ENCODE measurements at regions not wholly inside any gene's neighbourhood (a gene's known extent, or its start where the extent isn't known, plus 50 kb on each side); places are given as distances from the start of the nearest gene placed in this dataset.

DNA sequence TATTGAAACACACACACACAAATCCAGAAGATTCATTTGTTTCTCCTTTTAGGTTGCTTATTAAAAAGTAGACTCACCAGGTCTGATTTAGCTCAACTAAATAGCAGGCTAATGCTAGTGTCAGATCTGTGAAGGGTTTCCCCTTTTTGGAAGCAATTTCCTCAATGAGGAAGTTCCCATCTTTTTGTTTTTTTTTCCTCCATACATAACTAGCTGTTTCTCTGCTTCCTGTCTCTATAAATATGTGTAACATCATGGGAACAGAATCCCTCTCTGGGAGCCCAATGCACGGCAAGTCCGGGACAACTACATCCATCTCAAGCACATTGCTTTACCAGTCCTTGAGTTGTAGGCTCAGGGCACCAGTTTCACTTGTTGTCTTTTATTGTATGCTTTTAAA lies 1421.1 kb downstream of the PLA2G4A start:
- no peak overlapping the region for H3K27ac ChIP-seq (ENCODE audit: low read length)
- no peaks in the 10 kb centered on the region for H3F3A ChIP-seq (ENCODE audit: insufficient read depth, low read length, poor library complexity, severe bottlenecking)
- TF ChIP-seq MXI1 (conservative IDR thresholded peaks at IDR 0.05; ENCODE audit: poor library complexity, severe bottlenecking) (no peak), EP300 (conservative IDR thresholded peaks at IDR 0.05; ENCODE audit: poor library complexity, severe bottlenecking) (no peak), TAF1 (IDR thresholded peaks at IDR 0.05; ENCODE audit: low read depth) (no peak), EZH2 (IDR thresholded peaks at IDR 0.05; ENCODE audit: borderline replicate concordance, insufficient read depth, low read length, poor library complexity, severe bottlenecking) (no peak), POLR2AphosphoS5 (IDR thresholded peaks at IDR 0.05) (no peak), RAD21 (conservative IDR thresholded peaks at IDR 0.05) (no peak), SMC3 (conservative IDR thresholded peaks at IDR 0.05; ENCODE audit: poor library complexity) (no peak)
- TF ChIP-seq, protein P1, sequence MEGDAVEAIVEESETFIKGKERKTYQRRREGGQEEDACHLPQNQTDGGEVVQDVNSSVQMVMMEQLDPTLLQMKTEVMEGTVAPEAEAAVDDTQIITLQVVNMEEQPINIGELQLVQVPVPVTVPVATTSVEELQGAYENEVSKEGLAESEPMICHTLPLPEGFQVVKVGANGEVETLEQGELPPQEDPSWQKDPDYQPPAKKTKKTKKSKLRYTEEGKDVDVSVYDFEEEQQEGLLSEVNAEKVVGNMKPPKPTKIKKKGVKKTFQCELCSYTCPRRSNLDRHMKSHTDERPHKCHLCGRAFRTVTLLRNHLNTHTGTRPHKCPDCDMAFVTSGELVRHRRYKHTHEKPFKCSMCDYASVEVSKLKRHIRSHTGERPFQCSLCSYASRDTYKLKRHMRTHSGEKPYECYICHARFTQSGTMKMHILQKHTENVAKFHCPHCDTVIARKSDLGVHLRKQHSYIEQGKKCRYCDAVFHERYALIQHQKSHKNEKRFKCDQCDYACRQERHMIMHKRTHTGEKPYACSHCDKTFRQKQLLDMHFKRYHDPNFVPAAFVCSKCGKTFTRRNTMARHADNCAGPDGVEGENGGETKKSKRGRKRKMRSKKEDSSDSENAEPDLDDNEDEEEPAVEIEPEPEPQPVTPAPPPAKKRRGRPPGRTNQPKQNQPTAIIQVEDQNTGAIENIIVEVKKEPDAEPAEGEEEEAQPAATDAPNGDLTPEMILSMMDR (IDR thresholded peaks at IDR 0.05; ENCODE audit: poor library complexity, severe bottlenecking): no peak
- TF ChIP-seq, protein P2, sequence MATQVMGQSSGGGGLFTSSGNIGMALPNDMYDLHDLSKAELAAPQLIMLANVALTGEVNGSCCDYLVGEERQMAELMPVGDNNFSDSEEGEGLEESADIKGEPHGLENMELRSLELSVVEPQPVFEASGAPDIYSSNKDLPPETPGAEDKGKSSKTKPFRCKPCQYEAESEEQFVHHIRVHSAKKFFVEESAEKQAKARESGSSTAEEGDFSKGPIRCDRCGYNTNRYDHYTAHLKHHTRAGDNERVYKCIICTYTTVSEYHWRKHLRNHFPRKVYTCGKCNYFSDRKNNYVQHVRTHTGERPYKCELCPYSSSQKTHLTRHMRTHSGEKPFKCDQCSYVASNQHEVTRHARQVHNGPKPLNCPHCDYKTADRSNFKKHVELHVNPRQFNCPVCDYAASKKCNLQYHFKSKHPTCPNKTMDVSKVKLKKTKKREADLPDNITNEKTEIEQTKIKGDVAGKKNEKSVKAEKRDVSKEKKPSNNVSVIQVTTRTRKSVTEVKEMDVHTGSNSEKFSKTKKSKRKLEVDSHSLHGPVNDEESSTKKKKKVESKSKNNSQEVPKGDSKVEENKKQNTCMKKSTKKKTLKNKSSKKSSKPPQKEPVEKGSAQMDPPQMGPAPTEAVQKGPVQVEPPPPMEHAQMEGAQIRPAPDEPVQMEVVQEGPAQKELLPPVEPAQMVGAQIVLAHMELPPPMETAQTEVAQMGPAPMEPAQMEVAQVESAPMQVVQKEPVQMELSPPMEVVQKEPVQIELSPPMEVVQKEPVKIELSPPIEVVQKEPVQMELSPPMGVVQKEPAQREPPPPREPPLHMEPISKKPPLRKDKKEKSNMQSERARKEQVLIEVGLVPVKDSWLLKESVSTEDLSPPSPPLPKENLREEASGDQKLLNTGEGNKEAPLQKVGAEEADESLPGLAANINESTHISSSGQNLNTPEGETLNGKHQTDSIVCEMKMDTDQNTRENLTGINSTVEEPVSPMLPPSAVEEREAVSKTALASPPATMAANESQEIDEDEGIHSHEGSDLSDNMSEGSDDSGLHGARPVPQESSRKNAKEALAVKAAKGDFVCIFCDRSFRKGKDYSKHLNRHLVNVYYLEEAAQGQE (IDR thresholded peaks at IDR 0.05; ENCODE audit: borderline replicate concordance): no peak
- no peak overlapping the region for H3K9ac ChIP-seq (ENCODE audit: low read length)
- H3K9me2 ChIP-seq (ENCODE audit: insufficient read depth, low read length): no peaks in the 10 kb centered on the region
- H3K4me3 ChIP-seq (ENCODE audit: low read length): no peak overlapping the region
- no peak overlapping the region for H2AFZ ChIP-seq (ENCODE audit: low read depth, low read length)
- no peaks in the 10 kb centered on the region for H3K9me3 ChIP-seq (ENCODE audit: low read length)
- no peak overlapping the region for H3K4me2 ChIP-seq (ENCODE audit: low read length)
- H3K36me3 ChIP-seq (ENCODE audit: insufficient read depth, low read length): no peaks in the 10 kb centered on the region
- H4K20me1 ChIP-seq (ENCODE audit: insufficient read depth): no peaks in the 10 kb centered on the region
- no peaks in the 10 kb centered on the region for H3K27me3 ChIP-seq (ENCODE audit: insufficient read depth, low read depth, low read length)
- no peaks in the 10 kb centered on the region for H3K79me2 ChIP-seq (replicated peaks; ENCODE audit: insufficient read depth, low read length)

DNA sequence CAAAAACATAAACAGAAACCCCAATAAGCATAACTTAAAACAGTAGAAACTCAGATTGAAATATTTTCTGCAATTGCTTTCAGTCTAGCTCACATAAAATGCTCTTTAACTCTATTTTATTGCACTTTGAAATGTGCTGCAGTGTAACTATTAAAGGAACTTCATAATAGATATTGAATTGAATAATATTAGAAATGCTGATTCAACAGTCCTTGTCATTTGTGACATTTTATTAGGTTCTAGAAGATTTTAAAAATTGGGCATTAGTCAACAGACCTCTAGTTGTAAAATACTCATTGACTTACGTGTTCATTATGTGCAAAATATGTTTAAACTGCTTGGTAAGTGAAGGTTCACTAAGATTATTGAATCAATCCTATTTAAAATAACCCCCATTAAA lies 1422.3 kb downstream of the PLA2G4A start:
- no peak overlapping the region for H3K27ac ChIP-seq (ENCODE audit: low read length)
- no peaks in the 10 kb centered on the region for H3K36me3 ChIP-seq (ENCODE audit: insufficient read depth, low read length)
- no peak overlapping the region for H3K4me3 ChIP-seq (ENCODE audit: low read length)
- no peak overlapping the region for H3K9ac ChIP-seq (ENCODE audit: low read length)
- TF ChIP-seq TAF1 (IDR thresholded peaks at IDR 0.05; ENCODE audit: low read depth) (no peak), EZH2 (IDR thresholded peaks at IDR 0.05; ENCODE audit: borderline replicate concordance, insufficient read depth, low read length, poor library complexity, severe bottlenecking) (no peak), SMC3 (conservative IDR thresholded peaks at IDR 0.05; ENCODE audit: poor library complexity) (no peak), POLR2AphosphoS5 (IDR thresholded peaks at IDR 0.05) (no peak), EP300 (conservative IDR thresholded peaks at IDR 0.05; ENCODE audit: poor library complexity, severe bottlenecking) (no peak), RAD21 (conservative IDR thresholded peaks at IDR 0.05) (no peak), MXI1 (conservative IDR thresholded peaks at IDR 0.05; ENCODE audit: poor library complexity, severe bottlenecking) (no peak)
- TF ChIP-seq, protein P2 (IDR thresholded peaks at IDR 0.05; ENCODE audit: borderline replicate concordance): no peak
- TF ChIP-seq, protein P1 (IDR thresholded peaks at IDR 0.05; ENCODE audit: poor library complexity, severe bottlenecking): no peak
- no peaks in the 10 kb centered on the region for H3K79me2 ChIP-seq (replicated peaks; ENCODE audit: insufficient read depth, low read length)
- no peaks in the 10 kb centered on the region for H4K20me1 ChIP-seq (ENCODE audit: insufficient read depth)
- H3K4me2 ChIP-seq (ENCODE audit: low read length): no peak overlapping the region
- no peak overlapping the region for H2AFZ ChIP-seq (ENCODE audit: low read depth, low read length)
- no peaks in the 10 kb centered on the region for H3F3A ChIP-seq (ENCODE audit: insufficient read depth, low read length, poor library complexity, severe bottlenecking)
- H3K9me3 ChIP-seq (ENCODE audit: low read length): peaks cover 2% of the 10 kb centered on the region
- H3K9me2 ChIP-seq (ENCODE audit: insufficient read depth, low read length): no peaks in the 10 kb centered on the region
- H3K27me3 ChIP-seq (ENCODE audit: insufficient read depth, low read depth, low read length): no peaks in the 10 kb centered on the region
